ENCODE measurements at regions not wholly inside any gene's neighbourhood (a gene's known extent, or its start where the extent isn't known, plus 50 kb on each side); places are given as distances from the start of the nearest gene placed in this dataset.

GRCh38 chr3:87733671-87734367 is 325.0 kb downstream of the CGGBP1 start:
- H3K4me3 ChIP-seq (ENCODE audit: low read depth, low read length) = no peak overlapping the region
- no peak for TF ChIP-seq CTCF (IDR thresholded peaks at IDR 0.05; ENCODE audit: insufficient read depth, low read length, severe bottlenecking)
- no peaks in the 10 kb centered on the region for H3K36me3 ChIP-seq (ENCODE audit: control insufficient read depth, insufficient read depth, low read length)
- H3K27me3 ChIP-seq (ENCODE audit: control insufficient read depth, insufficient read depth, low read length) = no peaks in the 10 kb centered on the region
- FAIRE-seq (no peak), DNase-seq (ENCODE audit: low read depth) (peak; percentile 68)

- DNase-seq (ENCODE audit: low read depth) (no peak), FAIRE-seq (no peak)
- no peaks in the 10 kb centered on the region for H3K36me3 ChIP-seq (ENCODE audit: control insufficient read depth, insufficient read depth, low read length)
Observed at GRCh38 chr3:87732294-87732693, 326.5 kb downstream of the CGGBP1 start.

GRCh38 chr3:87727783-87728182 is 331.0 kb downstream of the CGGBP1 start:
- Histone ChIP-seq H3K27me3 (ENCODE audit: control insufficient read depth, insufficient read depth, low read length) (no peaks in the 10 kb centered on the region), H3K4me3 (ENCODE audit: low read depth, low read length) (no peak overlapping the region), H3K36me3 (ENCODE audit: control insufficient read depth, insufficient read depth, low read length) (no peaks in the 10 kb centered on the region)
- TF ChIP-seq CTCF (IDR thresholded peaks at IDR 0.05; ENCODE audit: insufficient read depth, low read length, severe bottlenecking) = no peak
- no peak for FAIRE-seq
- DNase-seq (ENCODE audit: low read depth) = no peak

More at GRCh38 chr3:87732294-87732693, 326.5 kb downstream of the CGGBP1 start:
- no peak for TF ChIP-seq CTCF (IDR thresholded peaks at IDR 0.05; ENCODE audit: insufficient read depth, low read length, severe bottlenecking)
- H3K27me3 ChIP-seq (ENCODE audit: control insufficient read depth, insufficient read depth, low read length) = no peaks in the 10 kb centered on the region
- no peak overlapping the region for H3K4me3 ChIP-seq (ENCODE audit: low read depth, low read length)

- Histone ChIP-seq H3K36me3 (ENCODE audit: control insufficient read depth, insufficient read depth, low read length) (no peaks in the 10 kb centered on the region), H3K4me3 (ENCODE audit: low read depth, low read length) (no peak overlapping the region), H3K27me3 (ENCODE audit: control insufficient read depth, insufficient read depth, low read length) (no peaks in the 10 kb centered on the region)
- no peak for TF ChIP-seq CTCF (IDR thresholded peaks at IDR 0.05; ENCODE audit: insufficient read depth, low read length, severe bottlenecking)
- DNase-seq (ENCODE audit: low read depth) = no peak
- FAIRE-seq = no peak
Observed at GRCh38 chr3:87719060-87719459, 339.7 kb downstream of the CGGBP1 start.

- FAIRE-seq = no peak
- TF ChIP-seq CTCF (IDR thresholded peaks at IDR 0.05; ENCODE audit: insufficient read depth, low read length, severe bottlenecking) = no peak
- H3K36me3 ChIP-seq (ENCODE audit: control insufficient read depth, insufficient read depth, low read length) = no peaks in the 10 kb centered on the region
Observed at GRCh38 chr3:87710511-87710910, 348.3 kb downstream of the CGGBP1 start.

GRCh38 chr3:87710028-87710427 is 348.8 kb downstream of the CGGBP1 start:
- H3K36me3 ChIP-seq (ENCODE audit: control insufficient read depth, insufficient read depth, low read length) = no peaks in the 10 kb centered on the region
- no peak overlapping the region for H3K4me3 ChIP-seq (ENCODE audit: low read depth, low read length)
- DNase-seq (ENCODE audit: low read depth) (no peak), FAIRE-seq (no peak)
- H3K27me3 ChIP-seq (ENCODE audit: control insufficient read depth, insufficient read depth, low read length) = no peaks in the 10 kb centered on the region
- no peak for TF ChIP-seq CTCF (IDR thresholded peaks at IDR 0.05; ENCODE audit: insufficient read depth, low read length, severe bottlenecking)

More at GRCh38 chr3:87710511-87710910, 348.3 kb downstream of the CGGBP1 start:
- no peaks in the 10 kb centered on the region for H3K27me3 ChIP-seq (ENCODE audit: control insufficient read depth, insufficient read depth, low read length)
- DNase-seq (ENCODE audit: low read depth) = no peak
- no peak overlapping the region for H3K4me3 ChIP-seq (ENCODE audit: low read depth, low read length)

Data from bronchial epithelial cell (primary cell).